AG10803 (cell line): ENCODE measurements at regions not wholly inside any gene's neighbourhood (a gene's known extent, or its start where the extent isn't known, plus 50 kb on each side); places are given as distances from the start of the nearest gene placed in this dataset.

Experiments used
- DNase-seq: peaks from one replicate; pipeline ENCODE4 v3.0.0; 2010; ENCODE audit warnings: low read depth
- H3K4me3 ChIP-seq: 2 replicates; pipeline ENCODE4 v1.5.1; 2011; ENCODE audit warnings: mild to moderate bottlenecking, low read length, control low read depth
- TF ChIP-seq, protein P1 (sequence below): conservative IDR thresholded peaks from 2 replicates; pipeline ENCODE4 v1.5.1; 2011; ENCODE audit warnings: mild to moderate bottlenecking, low read length, control low read depth, inconsistent platforms

- peak; percentile 59 for DNase-seq
Measured at GRCh38 chr2:105545730-105546627, 147.1 kb upstream of the FHL2 start.

DNA sequence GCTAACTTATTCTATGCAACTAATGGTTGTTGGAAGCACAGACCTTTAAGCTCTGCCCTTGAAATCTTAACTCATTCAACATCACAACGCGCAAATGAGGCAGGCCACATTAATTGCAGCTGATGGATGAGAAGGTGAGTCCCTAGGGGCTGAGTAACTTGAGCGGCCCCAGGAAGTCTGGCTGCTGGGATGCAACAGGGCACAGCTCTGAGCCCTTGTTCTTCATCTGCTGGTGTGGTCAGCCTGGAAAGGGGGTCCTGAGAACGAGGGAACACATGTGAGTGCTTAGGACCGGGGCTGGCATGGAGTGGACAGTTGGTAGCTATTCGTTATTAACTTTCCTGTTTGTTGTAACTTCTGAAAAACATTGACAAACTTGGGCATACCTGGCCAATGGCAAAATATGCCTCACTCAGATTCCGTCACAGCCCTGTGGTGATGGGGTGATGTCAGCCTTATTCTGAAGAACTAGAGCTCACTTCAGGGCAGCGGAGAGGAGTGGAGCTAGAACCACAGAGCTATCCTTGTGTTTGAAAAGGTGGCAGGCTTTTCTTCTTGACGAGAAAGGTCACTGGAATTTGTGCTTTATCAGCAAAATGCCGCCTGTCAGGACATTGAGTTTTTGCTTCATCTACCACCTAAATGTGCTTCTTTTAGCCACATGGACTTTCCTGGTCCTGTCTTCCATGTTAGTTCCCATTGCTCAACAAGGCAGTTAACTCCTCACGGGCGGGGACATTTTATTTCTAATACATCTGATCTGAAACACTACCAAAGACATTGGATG is 145.9 kb upstream of the FHL2 start:
- DNase-seq = no peak
- TF ChIP-seq, protein P1, sequence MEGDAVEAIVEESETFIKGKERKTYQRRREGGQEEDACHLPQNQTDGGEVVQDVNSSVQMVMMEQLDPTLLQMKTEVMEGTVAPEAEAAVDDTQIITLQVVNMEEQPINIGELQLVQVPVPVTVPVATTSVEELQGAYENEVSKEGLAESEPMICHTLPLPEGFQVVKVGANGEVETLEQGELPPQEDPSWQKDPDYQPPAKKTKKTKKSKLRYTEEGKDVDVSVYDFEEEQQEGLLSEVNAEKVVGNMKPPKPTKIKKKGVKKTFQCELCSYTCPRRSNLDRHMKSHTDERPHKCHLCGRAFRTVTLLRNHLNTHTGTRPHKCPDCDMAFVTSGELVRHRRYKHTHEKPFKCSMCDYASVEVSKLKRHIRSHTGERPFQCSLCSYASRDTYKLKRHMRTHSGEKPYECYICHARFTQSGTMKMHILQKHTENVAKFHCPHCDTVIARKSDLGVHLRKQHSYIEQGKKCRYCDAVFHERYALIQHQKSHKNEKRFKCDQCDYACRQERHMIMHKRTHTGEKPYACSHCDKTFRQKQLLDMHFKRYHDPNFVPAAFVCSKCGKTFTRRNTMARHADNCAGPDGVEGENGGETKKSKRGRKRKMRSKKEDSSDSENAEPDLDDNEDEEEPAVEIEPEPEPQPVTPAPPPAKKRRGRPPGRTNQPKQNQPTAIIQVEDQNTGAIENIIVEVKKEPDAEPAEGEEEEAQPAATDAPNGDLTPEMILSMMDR = no peak
- no peak overlapping the region for H3K4me3 ChIP-seq

More at GRCh38 chr2:105545730-105546627, 147.1 kb upstream of the FHL2 start:
- no peak overlapping the region for H3K4me3 ChIP-seq
- TF ChIP-seq, protein P1 = peak; percentile 94

- no peak for DNase-seq
- H3K4me3 ChIP-seq = no peak overlapping the region
- TF ChIP-seq, protein P1 = no peak
Measured at GRCh38 chr2:105541189-105542050, 142.6 kb upstream of the FHL2 start.

DNA sequence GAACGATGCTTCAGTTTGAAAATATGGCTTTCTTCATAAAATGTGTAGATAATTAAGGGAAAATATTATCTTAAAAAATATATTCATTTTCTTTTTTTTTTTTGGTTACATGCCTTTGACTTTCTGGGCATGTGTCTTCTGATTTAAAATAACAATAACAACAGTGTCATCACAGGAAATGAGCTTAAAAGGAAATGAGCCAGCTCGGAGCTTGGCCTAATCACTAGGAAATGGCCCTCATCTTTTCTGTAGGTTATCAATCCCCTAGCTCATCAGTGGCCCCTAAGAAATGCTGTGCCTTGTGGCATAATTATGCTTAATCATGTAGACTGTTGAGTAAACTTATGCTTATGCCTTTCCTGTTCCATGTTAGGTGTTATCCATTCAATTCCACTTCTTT is 141.8 kb upstream of the FHL2 start:
- TF ChIP-seq, protein P1 = no peak
- no peak overlapping the region for H3K4me3 ChIP-seq
- no peak for DNase-seq

GRCh38 chr2:105539331-105539730 is 140.5 kb upstream of the FHL2 start:
- TF ChIP-seq, protein P1 = no peak
- no peak for DNase-seq
- no peak overlapping the region for H3K4me3 ChIP-seq

- no peak for DNase-seq
- no peak overlapping the region for H3K4me3 ChIP-seq
- TF ChIP-seq, protein P1 = no peak
Measured at GRCh38 chr2:105538840-105539239, 140.0 kb upstream of the FHL2 start.
